Heart left ventricle (tissue), 16 donors: ENCODE measurements at regions not wholly inside any gene's neighbourhood (a gene's known extent, or its start where the extent isn't known, plus 50 kb on each side); places are given as distances from the start of the nearest gene placed in this dataset.
"Not testable (repeated sequence)": the region's sequence is repeated elsewhere in the genome, so short reads cannot be mapped to it uniquely, and the experiment has no call there.

Experiments
- ATAC-seq, 4 donors: fragments of 200-7000 bp; cut with Tn5 transposase; one replicate each; pipeline ENCODE4 v1.9.1; 2020 to 2022; ENCODE audit warnings: moderate library complexity in 4 of 4, mild to moderate bottlenecking in 3 of 4, moderate number of reproducible peaks in 1 of 4
- DNase-seq, 5 donors: peaks; one replicate each; pipeline ENCODE4 v3.0.0-alpha.2; 2020
- H3K27ac ChIP-seq, 12 donors: fragments of 200-600 bp; sonication (generic) in 4 of 12; one replicate each; pipeline versions ENCODE4 v1.5.0 to v1.8.0; 2016 to 2022; ENCODE audit warnings: mild to moderate bottlenecking in 2 of 12
- H3K27me3 ChIP-seq, 9 donors: fragments of 200-600 bp; sonication (generic) in 2 of 9; one replicate each; pipeline versions ENCODE4 v1.5.1 to v1.8.0; 2016 to 2022; ENCODE audit warnings: mild to moderate bottlenecking in 3 of 9
- H3K36me3 ChIP-seq, 9 donors: fragments of 200-600 bp; sonication (generic) in 2 of 9; one replicate each; pipeline versions ENCODE4 v1.5.0 to v1.8.0; 2018 to 2022; ENCODE audit warnings: mild to moderate bottlenecking in 2 of 9
- H3K4me1 ChIP-seq, 12 donors: fragments of 200-600 bp; sonication (generic) in 4 of 12; one replicate each; pipeline versions ENCODE4 v1.5.0 to v1.8.0; 2016 to 2022; ENCODE audit warnings: mild to moderate bottlenecking in 3 of 12
- H3K4me3 ChIP-seq, 12 donors: fragments of 200-600 bp; sonication (generic) in 4 of 12; one replicate each; pipeline versions ENCODE4 v1.5.0 to v1.8.0; 2017 to 2022; ENCODE audit warnings: mild to moderate bottlenecking in 9 of 12, moderate library complexity in 4 of 12
- H3K9me3 ChIP-seq, 12 donors: fragments of 200-600 bp; sonication (generic) in 4 of 12; one replicate each; pipeline versions ENCODE4 v1.5.0 to v1.8.0; 2016 to 2022; ENCODE audit warnings: mild to moderate bottlenecking in 1 of 12
- POLR2A ChIP-seq, 2 donors: fragments of 450-650 bp; IDR thresholded peaks; one replicate each; pipeline ENCODE4 v1.6.1; 2017; ENCODE audit warnings: antibody characterized with exemption in 2 of 2, mild to moderate bottlenecking in 2 of 2, moderate library complexity in 2 of 2
- WGBS, 4 donors: extraction: QIAGEN DNeasy Blood & Tissue Kit in 2 of 4; methylation state at CpG; one replicate each; pipeline versions ENCODE4 v1.1.5 to v1.1.7; 2013 to 2018; 5-methylcytosine and 5-hydroxymethylcytosine counted together
- intact Hi-C, 10 donors: fragments of 100-400 bp; cut with DNase I; formaldehyde crosslinking; loops; one replicate each; pipeline versions ENCODE4 v1.11.1 to v1.14.2; 2022
- TF ChIP-seq, protein P1 (sequence below), 12 donors: fragments of 200-600 bp; sonication (generic) in 4 of 12; IDR thresholded peaks; one replicate each; pipeline versions ENCODE4 v1.5.0 to v1.8.0; 2018 to 2022; ENCODE audit warnings: antibody characterized with exemption in 12 of 12, mild to moderate bottlenecking in 5 of 12
- donor health status: ischemic (EF 13 %, LVEDD 7.1; RV severe dilation, severe dysfunction).
- donor health status: healthy with polysubstance abuse.
- donor health status: DM: no; HTN: yes; CAD: no.
- donor health status: DM: no; HTN: no; CAD: no.
- donor health status: ischemic (EF 25% LVEDD 6.9; RV normal size, moderate dysfunction).
- donor health status: ischemic (EF 25% LVEDD 5.7; RV mildly dilated, moderate dysfunction).
- donor health status: healthy.
- donor health status: DM: yes; HTN: yes; CAD: no.
- donor health status: ischemic (EF 35%, LVEDD 5.7; RV mildly dilated, moderate dysfunction).
- donor health status: nonischemic (EF 11% LVEDD 7.7; RV severe dilation, severe dysfunction).
- donor health status: DM: yes; HTN: yes; CAD: no.
- donor health status: PGD.
- donor health status: ischemic (EF 29% LVEDD 5.4; RV normal size, mild dysfunction).
- donor health status: nonischemic (EF 23%, LVEDD 6.1; RV moderate dilation, normal function).

DNA sequence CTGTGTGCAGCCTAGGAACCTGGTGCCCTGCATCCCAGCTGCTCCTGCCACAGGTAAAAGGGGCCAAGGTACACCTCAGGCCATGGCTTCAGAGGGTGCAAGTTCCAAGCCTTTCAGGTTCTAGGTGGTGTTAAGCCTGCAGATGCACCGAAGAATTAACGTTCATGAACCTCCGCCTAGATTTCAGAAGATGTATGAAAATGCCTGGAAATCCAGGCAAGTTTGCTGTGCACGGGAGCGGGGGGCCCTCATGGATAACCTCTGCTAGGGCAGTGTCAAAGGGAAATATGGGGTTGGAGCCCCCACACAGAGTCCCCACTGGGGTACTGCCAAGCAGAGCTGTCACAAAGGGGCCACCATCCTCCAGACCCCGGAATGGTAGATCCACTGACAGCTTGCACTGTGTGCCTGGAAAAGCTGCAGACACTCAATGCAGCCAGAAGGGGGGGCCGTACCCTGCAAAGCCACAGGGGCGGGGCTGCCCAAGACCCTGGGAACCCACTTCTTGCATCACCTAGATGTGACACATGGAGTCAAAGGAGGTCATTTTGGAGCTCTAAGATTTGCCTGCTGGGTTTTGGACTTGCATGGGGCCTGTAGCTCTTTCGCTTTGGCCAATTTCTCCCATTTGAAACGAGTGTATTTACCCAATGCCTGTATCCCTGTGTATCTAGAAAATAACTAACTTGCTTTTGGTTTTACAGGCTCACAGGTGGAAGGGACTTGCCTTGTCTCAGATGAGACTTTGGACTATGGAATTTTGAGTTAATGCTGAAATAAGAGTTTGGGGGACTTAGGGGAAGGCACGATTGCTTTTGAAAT, 145.2 kb upstream of the C1QTNF3 start:
- H3K4me1 ChIP-seq, H3K4me3 ChIP-seq, H3K27ac ChIP-seq, H3K9me3 ChIP-seq, intact Hi-C loops, H3K27me3 ChIP-seq, ATAC-seq: not testable (repeated sequence)
- peaks cover 0 to 22% (median 3%) of the 10 kb centered on the region in 9 donors for H3K36me3 ChIP-seq
- DNase-seq = peak; percentile 31 to 83 (median 45)
- 87 to 96% (median 93%) methylated on average over 8 to 10 of the region's 11 CpGs for WGBS, 4 donors
- TF ChIP-seq, protein P1, sequence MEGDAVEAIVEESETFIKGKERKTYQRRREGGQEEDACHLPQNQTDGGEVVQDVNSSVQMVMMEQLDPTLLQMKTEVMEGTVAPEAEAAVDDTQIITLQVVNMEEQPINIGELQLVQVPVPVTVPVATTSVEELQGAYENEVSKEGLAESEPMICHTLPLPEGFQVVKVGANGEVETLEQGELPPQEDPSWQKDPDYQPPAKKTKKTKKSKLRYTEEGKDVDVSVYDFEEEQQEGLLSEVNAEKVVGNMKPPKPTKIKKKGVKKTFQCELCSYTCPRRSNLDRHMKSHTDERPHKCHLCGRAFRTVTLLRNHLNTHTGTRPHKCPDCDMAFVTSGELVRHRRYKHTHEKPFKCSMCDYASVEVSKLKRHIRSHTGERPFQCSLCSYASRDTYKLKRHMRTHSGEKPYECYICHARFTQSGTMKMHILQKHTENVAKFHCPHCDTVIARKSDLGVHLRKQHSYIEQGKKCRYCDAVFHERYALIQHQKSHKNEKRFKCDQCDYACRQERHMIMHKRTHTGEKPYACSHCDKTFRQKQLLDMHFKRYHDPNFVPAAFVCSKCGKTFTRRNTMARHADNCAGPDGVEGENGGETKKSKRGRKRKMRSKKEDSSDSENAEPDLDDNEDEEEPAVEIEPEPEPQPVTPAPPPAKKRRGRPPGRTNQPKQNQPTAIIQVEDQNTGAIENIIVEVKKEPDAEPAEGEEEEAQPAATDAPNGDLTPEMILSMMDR (IDR thresholded peaks at IDR 0.05) = peak; percentile 28 to 61 (median 46)

DNA sequence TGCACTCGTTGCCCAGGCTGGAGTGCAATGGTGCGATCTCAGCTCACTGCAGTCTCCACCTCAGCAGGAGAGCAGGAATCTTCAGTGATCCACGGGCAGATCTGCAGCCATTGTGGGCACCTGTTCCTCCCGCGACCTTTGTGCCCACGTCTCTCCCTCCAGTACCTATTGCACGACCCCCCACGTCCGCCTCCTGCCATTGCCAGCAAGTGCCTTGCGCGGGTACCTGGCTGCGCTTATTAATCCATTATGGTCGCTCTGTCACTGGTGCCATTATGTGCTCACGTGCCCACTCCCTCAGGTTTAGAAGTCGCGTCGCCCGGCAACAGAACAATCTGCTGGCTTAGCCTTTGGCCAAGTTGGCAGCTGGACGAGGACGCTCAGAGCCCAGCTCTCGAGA, 146.2 kb upstream of the C1QTNF3 start:
- ATAC-seq, H3K4me1 ChIP-seq, H3K4me3 ChIP-seq, intact Hi-C loops, H3K27ac ChIP-seq, H3K9me3 ChIP-seq, H3K27me3 ChIP-seq: not testable (repeated sequence)
- WGBS, 4 donors = 94 to 97% (median 95%) methylated on average over 19 to 20 of the region's 21 CpGs
- peaks cover 0 to 21% (median 3%) of the 10 kb centered on the region in 9 donors for H3K36me3 ChIP-seq
- DNase-seq = peak in 4 of 5 donors; percentile 31 to 78 (median 33)

DNA sequence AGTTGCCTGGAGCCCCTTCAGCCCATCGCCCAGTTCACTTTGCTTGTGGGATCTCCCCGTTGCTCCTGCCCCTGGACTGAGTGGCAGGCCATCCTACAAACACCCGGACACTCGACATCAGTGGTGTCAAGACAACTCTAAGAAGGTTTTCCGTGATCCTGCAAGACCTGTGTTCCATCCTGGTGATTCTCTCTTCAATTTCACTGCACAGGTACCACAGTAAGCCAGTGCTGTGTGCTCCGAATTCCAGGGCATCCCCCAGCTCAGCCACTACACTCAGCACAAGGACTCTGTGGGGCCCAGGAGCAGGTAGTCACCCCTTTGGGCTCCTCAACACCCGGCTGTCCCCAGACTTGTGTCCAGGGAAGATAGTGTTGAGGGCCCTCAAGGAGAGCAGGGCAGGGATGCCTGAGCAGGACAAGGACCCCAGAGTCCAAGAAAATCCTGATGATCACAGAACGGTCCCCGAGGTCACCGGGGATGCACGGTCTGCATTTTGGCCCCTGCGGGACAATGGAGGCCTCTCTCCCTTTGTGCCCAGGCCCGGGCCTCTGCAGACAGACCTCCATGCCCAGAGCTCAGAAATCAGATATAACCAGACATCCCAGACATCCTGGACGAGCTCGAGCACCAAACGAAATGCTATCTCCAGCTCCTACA, 146.9 kb upstream of the C1QTNF3 start:
- H3K27me3 ChIP-seq, H3K27ac ChIP-seq, intact Hi-C loops, H3K9me3 ChIP-seq, ATAC-seq, H3K4me1 ChIP-seq, H3K4me3 ChIP-seq: not testable (repeated sequence)
- 95 to 96% (median 96%) methylated on average over 15 to 16 of the region's 16 CpGs for WGBS, 4 donors
- peak in 1 of 2 donors; percentile 18 for TF ChIP-seq POLR2A (IDR thresholded peaks at IDR 0.05)
- peaks cover 0 to 21% (median 3%) of the 10 kb centered on the region in 9 donors for H3K36me3 ChIP-seq
- peak; percentile 32 to 75 (median 33) for DNase-seq

DNA sequence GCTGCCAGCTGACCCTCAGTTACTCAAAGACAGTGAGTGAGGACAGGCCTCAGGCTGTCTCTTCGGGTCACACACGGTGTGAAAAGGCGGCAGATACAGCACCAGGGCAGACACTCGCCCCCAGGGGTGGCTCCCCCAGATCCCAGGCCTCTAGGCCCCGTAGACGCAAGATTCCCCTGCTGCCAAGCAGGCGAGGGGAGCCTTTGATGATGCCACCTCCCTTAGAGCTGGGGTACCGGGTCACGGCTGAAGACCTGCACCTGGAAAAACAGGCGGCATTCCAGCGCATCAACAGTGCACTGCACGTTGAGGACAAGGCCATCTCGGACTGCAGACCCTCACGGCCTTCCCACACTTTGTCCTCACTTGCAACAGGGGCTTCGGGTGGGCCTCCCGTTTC, 147.5 kb upstream of the C1QTNF3 start:
- H3K27ac ChIP-seq = not testable (repeated sequence)
- 94 to 97% (median 96%) methylated on average over 14 to 16 of the region's 16 CpGs for WGBS, 4 donors

DNA sequence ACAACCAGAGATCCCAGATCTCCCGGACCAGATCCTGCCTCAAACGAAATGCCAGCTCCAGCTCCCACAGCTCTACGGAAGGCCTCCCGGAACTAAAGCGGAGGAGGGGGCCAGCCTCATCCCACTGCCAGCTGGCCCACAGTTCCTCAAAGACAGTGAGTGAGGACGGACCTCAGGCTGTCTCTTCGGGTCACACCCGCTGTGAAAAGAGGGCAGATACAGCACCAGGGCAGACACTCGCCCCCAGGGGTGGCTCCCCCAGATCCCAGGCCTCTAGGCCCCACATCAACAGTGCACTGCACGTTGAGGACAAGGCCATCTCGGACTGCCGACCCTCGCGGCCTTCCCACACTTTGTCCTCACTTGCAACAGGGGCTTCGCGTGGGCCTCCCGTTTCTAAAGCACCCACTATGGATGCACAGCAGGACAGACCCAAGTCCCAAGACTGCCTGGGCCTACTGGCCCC, 148.3 kb upstream of the C1QTNF3 start:
- H3K9me3 ChIP-seq, H3K4me3 ChIP-seq, H3K27me3 ChIP-seq, ATAC-seq, H3K4me1 ChIP-seq, H3K27ac ChIP-seq, intact Hi-C loops: not testable (repeated sequence)
- 91 to 94% (median 93%) methylated on average over 17 of the region's 17 CpGs for WGBS, 4 donors
- peaks cover 0 to 24% (median 3%) of the 10 kb centered on the region in 9 donors for H3K36me3 ChIP-seq
- peak; percentile 37 to 79 (median 44) for DNase-seq

More for the DNA sequence above, 147.5 kb upstream of the C1QTNF3 start:
- H3K9me3 ChIP-seq, H3K27me3 ChIP-seq, ATAC-seq, H3K4me1 ChIP-seq, intact Hi-C loops, H3K4me3 ChIP-seq: not testable (repeated sequence)
- peaks cover 0 to 21% (median 3%) of the 10 kb centered on the region in 9 donors for H3K36me3 ChIP-seq
- DNase-seq = peak in 4 of 5 donors; percentile 41 to 81 (median 49)

DNA sequence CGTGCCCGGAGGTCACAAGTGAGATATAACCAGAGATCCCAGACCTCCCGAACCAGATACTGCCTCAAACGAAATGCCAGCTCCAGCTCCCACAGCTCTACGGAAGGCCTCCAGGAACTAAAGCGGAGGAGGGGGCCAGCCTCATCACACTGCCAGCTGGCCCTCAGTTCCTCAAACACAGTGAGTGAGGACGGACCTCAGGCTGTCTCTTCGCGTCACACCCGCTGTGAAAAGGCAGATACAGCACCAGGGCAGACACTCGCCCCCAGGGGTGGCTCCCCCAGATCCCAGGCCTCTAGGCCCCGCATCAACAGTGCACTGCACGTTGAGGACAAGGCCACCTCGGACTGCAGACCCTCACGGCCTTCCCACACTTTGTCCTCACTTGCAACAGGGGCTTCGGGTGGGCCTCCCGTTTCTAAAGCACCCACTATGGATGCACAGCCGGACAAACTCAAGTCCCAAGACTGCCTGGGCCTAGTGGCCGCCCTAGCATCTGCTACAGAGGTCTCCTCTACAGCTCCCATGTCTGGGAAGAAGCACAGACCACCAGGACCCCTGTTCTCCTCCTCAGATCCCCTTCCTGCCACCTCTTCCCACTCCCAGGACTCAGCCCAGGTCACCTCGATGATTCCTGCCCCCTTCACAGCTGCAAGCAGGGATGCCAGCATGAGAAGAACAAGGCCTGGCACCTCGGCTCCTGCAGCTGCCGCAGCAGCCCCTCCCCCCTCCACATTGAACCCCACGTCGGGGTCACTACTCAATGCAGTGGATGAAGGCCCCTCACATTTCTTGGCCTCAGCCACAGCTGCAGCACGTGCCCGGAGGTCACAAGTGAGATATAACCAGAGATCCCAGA, 149.3 kb upstream of the C1QTNF3 start:
- H3K4me3 ChIP-seq, ATAC-seq, H3K4me1 ChIP-seq, intact Hi-C loops, H3K27ac ChIP-seq, H3K9me3 ChIP-seq, H3K27me3 ChIP-seq: not testable (repeated sequence)
- peak; percentile 29 to 76 (median 38) for DNase-seq
- WGBS, 4 donors = 78 to 87% (median 84%) methylated on average over 26 of the region's 26 CpGs
- peaks cover 0 to 30% (median 3%) of the 10 kb centered on the region in 9 donors for H3K36me3 ChIP-seq

DNA sequence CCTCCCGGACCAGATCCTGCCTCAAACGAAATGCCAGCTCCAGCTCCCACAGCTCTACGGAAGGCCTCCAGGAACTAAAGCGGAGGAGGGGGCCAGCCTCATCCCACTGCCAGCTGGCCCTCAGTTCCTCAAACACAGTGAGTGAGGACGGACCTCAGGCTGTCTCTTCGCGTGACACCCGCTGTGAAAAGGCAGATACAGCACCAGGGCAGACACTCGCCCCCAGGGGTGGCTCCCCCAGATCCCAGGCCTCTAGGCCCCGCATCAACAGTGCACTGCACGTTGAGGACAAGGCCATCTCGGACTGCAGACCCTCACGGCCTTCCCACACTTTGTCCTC, 149.9 kb upstream of the C1QTNF3 start:
- intact Hi-C loops, H3K4me1 ChIP-seq, H3K27ac ChIP-seq: not testable (repeated sequence)

DNA sequence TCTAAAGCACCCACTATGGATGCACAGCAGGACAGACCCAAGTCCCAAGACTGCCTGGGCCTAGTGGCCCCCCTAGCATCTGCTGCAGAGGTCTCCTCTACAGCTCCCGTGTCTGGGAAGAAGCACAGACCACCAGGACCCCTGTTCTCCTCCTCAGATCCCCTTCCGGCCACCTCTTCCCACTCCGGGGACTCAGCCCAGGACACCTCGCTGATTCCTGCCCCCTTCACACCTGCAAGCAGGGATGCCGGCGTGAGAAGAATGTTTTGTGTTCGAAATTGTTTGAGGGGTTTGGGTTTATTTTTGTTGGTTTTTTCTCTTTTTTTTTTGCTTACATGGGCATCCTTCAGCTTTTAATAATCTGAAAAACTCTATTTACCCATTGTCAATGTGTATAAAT, 150.3 kb upstream of the C1QTNF3 start:
- intact Hi-C loops, ATAC-seq, H3K4me3 ChIP-seq, H3K4me1 ChIP-seq, H3K27me3 ChIP-seq, H3K9me3 ChIP-seq, H3K27ac ChIP-seq: not testable (repeated sequence)
- H3K36me3 ChIP-seq = peaks cover 0 to 30% (median 3%) of the 10 kb centered on the region in 9 donors
- DNase-seq = peak in 4 of 5 donors; percentile 14 to 66 (median 20)
- WGBS, 4 donors = 96 to 97% (median 96%) methylated on average over 7 of the region's 7 CpGs

More for the DNA sequence above, 149.9 kb upstream of the C1QTNF3 start:
- H3K4me3 ChIP-seq, H3K27me3 ChIP-seq, H3K9me3 ChIP-seq, ATAC-seq: not testable (repeated sequence)
- H3K36me3 ChIP-seq = peaks cover 0 to 30% (median 3%) of the 10 kb centered on the region in 9 donors
- 83 to 90% (median 86%) methylated on average over 10 to 13 of the region's 13 CpGs for WGBS, 4 donors
- peak in 4 of 5 donors; percentile 18 to 69 (median 26) for DNase-seq

DNA sequence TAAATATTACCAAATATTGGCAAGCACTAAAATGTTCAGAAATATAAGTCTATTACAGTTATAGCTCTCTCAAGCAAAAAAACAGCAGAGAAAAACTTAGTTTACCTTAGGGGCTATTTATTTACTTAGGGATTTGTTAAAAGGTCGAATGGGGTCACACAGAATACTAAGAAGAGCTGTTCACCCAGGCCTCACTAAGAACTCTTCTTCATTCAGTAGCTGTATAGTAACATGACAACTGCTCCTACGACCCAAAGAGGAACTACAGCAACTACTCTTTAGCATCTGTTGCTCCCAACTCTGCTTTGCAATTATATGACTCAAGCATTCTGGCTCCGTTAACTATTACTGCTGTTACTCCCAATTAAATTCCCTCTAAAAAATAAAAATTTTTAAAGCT, 150.8 kb upstream of the C1QTNF3 start:
- H3K27me3 ChIP-seq, DNase-seq, intact Hi-C loops, H3K4me1 ChIP-seq, ATAC-seq, H3K9me3 ChIP-seq, H3K4me3 ChIP-seq, H3K27ac ChIP-seq: not testable (repeated sequence)
- WGBS, 4 donors = 77 to 86% (median 82%) methylated on average over 2 to 3 of the region's 3 CpGs
- peaks cover 0 to 30% (median 3%) of the 10 kb centered on the region in 9 donors for H3K36me3 ChIP-seq
